B cell (primary cell): ENCODE measurements at regions not wholly inside any gene's neighbourhood (a gene's known extent, or its start where the extent isn't known, plus 50 kb on each side); places are given as distances from the start of the nearest gene placed in this dataset.

Source experiments
- ATAC-seq: fragments of 200-7000 bp; cut with Tn5 transposase; one replicate; pipeline ENCODE4 v1.10.0; 2021; ENCODE audit warnings: low read depth, mild to moderate bottlenecking, moderate number of reproducible peaks, moderate library complexity
- CTCF ChIA-PET: fragments of 350-600 bp; sonication (Branson Sonifier 250); formaldehyde crosslinking; loops from one replicate; lab custom pipeline; 2021; ENCODE audit warnings: antibody characterized with exemption, inconsistent platforms; lab: Charles Lee
- POLR2A ChIA-PET: fragments of 350-600 bp; sonication (Branson Sonifier 250); formaldehyde crosslinking; loops from one replicate; lab custom pipeline; 2021; ENCODE audit warnings: antibody characterized with exemption; lab: Charles Lee
- DNase-seq: peaks from one replicate; pipeline ENCODE4 v3.0.0; 2013
- H2AFZ ChIP-seq: 2 replicates; pipeline ENCODE4 v1.6.1; 2012; ENCODE audit warnings: mild to moderate bottlenecking, low read depth, low read length; ENCODE audit not compliant: insufficient read depth, poor library complexity, severe bottlenecking
- H3K27ac ChIP-seq, 2 donors: 1 replicate in 1 of 2; 2 replicates in 1 of 2; pipeline ENCODE4 v1.5.1; 2012 to 2013; ENCODE audit warnings: low read length in 2 of 2, mild to moderate bottlenecking in 2 of 2, moderate library complexity in 1 of 2
- H3K27me3 ChIP-seq, 4 experiments: fragments of 200-600 bp in 1 of 4; sonication (generic) in 1 of 4; replicated peaks in 1 of 4; 1 replicate in 2 of 4; 2 replicates in 2 of 4; pipeline versions ENCODE4 v1.6.1 to v1.7.0; 2013 to 2016; ENCODE audit warnings: low read length in 3 of 4, mild to moderate bottlenecking in 2 of 4, mixed read lengths in 1 of 4, moderate library complexity in 1 of 4; ENCODE audit not compliant: insufficient read depth in 4 of 4, control insufficient read depth in 3 of 4; ENCODE audit errors: control extremely low read depth in 1 of 4
- H3K36me3 ChIP-seq, 2 experiments: replicated peaks in 1 of 2; 1 replicate in 1 of 2; 2 replicates in 1 of 2; pipeline versions ENCODE4 v1.6.1 to v1.7.1; 2013; ENCODE audit warnings: low read length in 1 of 2; ENCODE audit not compliant: insufficient read depth in 2 of 2, control insufficient read depth in 1 of 2; ENCODE audit errors: control extremely low read depth in 1 of 2, extremely low read depth in 1 of 2
- H3K4me1 ChIP-seq, 2 donors: fragments of 200-600 bp in 1 of 2; sonication (generic) in 1 of 2; 1 replicate in 1 of 2; 2 replicates in 1 of 2; pipeline versions ENCODE4 v1.5.1 to v1.6.1; 2013 to 2017; ENCODE audit warnings: low read length in 2 of 2; ENCODE audit not compliant: control insufficient read depth in 2 of 2, insufficient read depth in 2 of 2
- H3K4me2 ChIP-seq: replicated peaks from 2 replicates; pipeline ENCODE3; 2012; ENCODE audit warnings: mild to moderate bottlenecking, low read depth, low read length; ENCODE audit not compliant: poor library complexity, severe bottlenecking
- H3K4me3 ChIP-seq, 5 experiments: fragments of 200-600 bp in 1 of 5; sonication (generic) in 1 of 5; 1 replicate in 3 of 5; 2 replicates in 2 of 5; pipeline versions ENCODE4 v1.5.1 to v1.7.0; 2011 to 2016; ENCODE audit warnings: low read length in 4 of 5, mild to moderate bottlenecking in 4 of 5, low read depth in 2 of 5, control low read depth in 1 of 5, moderate library complexity in 1 of 5; ENCODE audit not compliant: insufficient read depth in 1 of 5; ENCODE audit errors: control extremely low read depth in 1 of 5, extremely low read depth in 1 of 5
- H3K79me2 ChIP-seq: fragments of 200-600 bp; sonication (generic); one replicate; pipeline ENCODE4 v1.6.0; 2016; ENCODE audit warnings: low read length; ENCODE audit not compliant: control insufficient read depth, insufficient read depth
- H3K9ac ChIP-seq: fragments of 200-600 bp; sonication (generic); 2 replicates; pipeline ENCODE4 v1.6.1; 2017; ENCODE audit warnings: mild to moderate bottlenecking, low read length, moderate library complexity
- H3K9me3 ChIP-seq, 3 donors: one replicate each; pipeline versions ENCODE4 v1.6.1 to v1.7.1; 2013; ENCODE audit warnings: low read length in 2 of 3; ENCODE audit not compliant: control insufficient read depth in 2 of 3, insufficient read depth in 1 of 3; ENCODE audit errors: control extremely low read depth in 1 of 3
- H4K20me1 ChIP-seq: 2 replicates; pipeline ENCODE4 v1.6.0; 2012; ENCODE audit warnings: mild to moderate bottlenecking, low read length; ENCODE audit not compliant: insufficient read depth, control insufficient read depth, poor library complexity, severe bottlenecking
- H3K27ac Mint-ChIP-seq: one replicate; pipeline ENCODE4 v1.8.0; 2021; ENCODE audit warnings: mixed read lengths
- H3K27me3 Mint-ChIP-seq: one replicate; pipeline ENCODE4 v1.8.0; 2021; ENCODE audit warnings: mixed read lengths
- H3K4me1 Mint-ChIP-seq: one replicate; pipeline ENCODE4 v1.8.0; 2021; ENCODE audit warnings: mixed read lengths
- H3K4me3 Mint-ChIP-seq: one replicate; pipeline ENCODE4 v1.8.0; 2021; ENCODE audit warnings: mixed read lengths
- H3K9me3 Mint-ChIP-seq: one replicate; pipeline ENCODE4 v1.8.0; 2022; ENCODE audit warnings: mixed read lengths; ENCODE audit not compliant: insufficient read depth
- CTCF ChIP-seq: fragments of 200-600 bp; IDR thresholded peaks from one replicate; pipeline ENCODE4 v1.8.0; 2022; ENCODE audit warnings: antibody characterized with exemption, mild to moderate bottlenecking
- EZH2 ChIP-seq: IDR thresholded peaks from 2 replicates; pipeline ENCODE4 v1.6.1; 2012; ENCODE audit warnings: borderline replicate concordance, low read depth, mild to moderate bottlenecking, moderate library complexity, low read length; ENCODE audit not compliant: insufficient read depth, poor library complexity, severe bottlenecking
- WGBS: methylation state at CpG from one replicate; pipeline ENCODE4 v1.1.5; 2013; ENCODE audit warnings: missing lambda C conversion rate; ENCODE audit not compliant: insufficient coverage; 5-methylcytosine and 5-hydroxymethylcytosine counted together
- intact Hi-C: fragments of 100-400 bp; cut with micrococcal nuclease; formaldehyde crosslinking; loops from one replicate; pipeline ENCODE4 v1.10.0; 2022

DNA sequence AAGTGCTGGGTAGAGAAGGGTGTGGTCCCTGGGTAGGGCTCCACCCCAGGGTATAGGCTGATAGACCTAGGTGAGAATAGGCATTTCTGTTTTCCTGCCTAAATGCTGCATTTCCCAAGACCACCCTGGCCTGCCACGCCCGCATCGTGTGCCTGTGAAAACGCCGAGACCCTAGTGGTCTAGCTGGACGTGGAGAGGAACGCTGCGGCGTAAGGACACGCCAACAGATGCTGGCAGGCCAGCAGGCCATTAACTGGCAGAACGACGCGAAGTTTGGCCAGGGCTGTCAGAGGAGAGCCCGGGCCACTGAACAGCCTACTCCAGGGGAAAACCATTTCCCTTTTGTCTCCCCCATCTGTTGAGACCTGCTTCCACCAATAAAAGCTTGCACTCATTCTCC is 373.2 kb upstream of the FIGN start:
- ChIA-PET POLR2A (no interaction called here), CTCF (no interaction called here)
- H3K9me3 ChIP-seq: peaks cover 0 to 8% (median 0%) of the 10 kb centered on the region in 3 donors
- no peak overlapping the region for H2AFZ ChIP-seq
- 95% methylated on average over 14 of the region's 14 CpGs for WGBS
- intact Hi-C loops: no loop called here
- no peaks in the 10 kb centered on the region for H3K27me3 Mint-ChIP-seq
- H3K4me3 Mint-ChIP-seq: no peak overlapping the region
- H3K36me3 ChIP-seq: no peaks in the 10 kb centered on the region
- H3K4me3 ChIP-seq: no peak overlapping the region
- H3K4me1 ChIP-seq: no peaks in the 10 kb centered on the region
- no peaks in the 10 kb centered on the region for H3K79me2 ChIP-seq
- H3K27ac ChIP-seq: no peak overlapping the region
- no peak overlapping the region for H3K27ac Mint-ChIP-seq
- H4K20me1 ChIP-seq: no peaks in the 10 kb centered on the region
- ATAC-seq: no peak
- H3K9ac ChIP-seq: no peak overlapping the region
- no peak for TF ChIP-seq CTCF
- no peak for TF ChIP-seq EZH2
- H3K4me1 Mint-ChIP-seq: no peaks in the 10 kb centered on the region
- no peak for DNase-seq
- no peak overlapping the region for H3K4me2 ChIP-seq
- H3K27me3 ChIP-seq: no peaks in the 10 kb centered on the region
- no peaks in the 10 kb centered on the region for H3K9me3 Mint-ChIP-seq

DNA sequence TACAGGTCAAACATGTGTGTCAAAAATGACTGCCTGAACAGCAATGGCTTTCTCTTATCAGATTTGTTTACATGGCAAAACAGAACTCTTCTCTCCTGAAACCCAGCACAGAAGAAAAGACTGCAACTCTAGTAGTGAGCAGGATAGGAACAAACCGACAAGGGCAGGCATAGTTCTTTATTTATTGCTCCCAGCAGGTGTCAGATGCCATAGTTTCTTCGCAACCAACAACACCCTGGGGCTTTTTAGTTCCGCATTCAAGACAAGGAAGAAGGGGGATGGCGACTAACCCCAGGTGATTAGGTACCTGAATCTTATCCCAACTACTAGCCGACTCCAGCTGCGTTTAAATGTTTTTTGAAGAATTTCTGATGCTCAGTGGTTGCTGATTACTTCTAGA is 367.5 kb upstream of the FIGN start:
- DNase-seq: no peak
- H3K4me2 ChIP-seq: no peak overlapping the region
- no peak overlapping the region for H3K27ac ChIP-seq
- no peak overlapping the region for H3K27ac Mint-ChIP-seq
- POLR2A ChIA-PET: no interaction called here
- H3K9me3 ChIP-seq: no peaks in the 10 kb centered on the region
- TF ChIP-seq EZH2: no peak
- TF ChIP-seq CTCF: no peak
- H3K4me1 Mint-ChIP-seq: no peaks in the 10 kb centered on the region
- no peaks in the 10 kb centered on the region for H3K27me3 ChIP-seq
- H2AFZ ChIP-seq: no peak overlapping the region
- H3K4me3 Mint-ChIP-seq: no peak overlapping the region
- intact Hi-C loops: no loop called here
- no peak for ATAC-seq
- CTCF ChIA-PET: no interaction called here
- no peaks in the 10 kb centered on the region for H3K79me2 ChIP-seq
- 60% methylated on average over 1 of the region's 6 CpGs for WGBS
- H3K9me3 Mint-ChIP-seq: peaks cover 2% of the 10 kb centered on the region
- H3K4me1 ChIP-seq: no peaks in the 10 kb centered on the region
- no peaks in the 10 kb centered on the region for H3K27me3 Mint-ChIP-seq
- no peaks in the 10 kb centered on the region for H3K36me3 ChIP-seq
- no peak overlapping the region for H3K4me3 ChIP-seq
- H4K20me1 ChIP-seq: no peaks in the 10 kb centered on the region
- H3K9ac ChIP-seq: no peak overlapping the region
